A673 (cell line): ENCODE measurements at regions not wholly inside any gene's neighbourhood (a gene's known extent, or its start where the extent isn't known, plus 50 kb on each side); places are given as distances from the start of the nearest gene placed in this dataset.

Experiments
- BruUV-seq: library from RNA; stranded (reverse); fragments of 400-500 nt; replicated peaks from 2 replicates; lab custom pipeline; 2021; lab: Mats Ljungman, UMichigan
- CTCF ChIA-PET: fragments of 300-600 bp; sonication (Branson Sonifier 250); formaldehyde crosslinking; loops from one replicate; lab custom pipeline; 2022; ENCODE audit warnings: antibody characterized with exemption; lab: Charles Lee
- POLR2A ChIA-PET: fragments of 300-600 bp; sonication (Branson Sonifier 250); formaldehyde crosslinking; loops from one replicate; lab custom pipeline; 2022; ENCODE audit warnings: antibody characterized with exemption; ENCODE audit not compliant: low non-redundant PET; lab: Charles Lee
- DNase-seq: peaks from one replicate; pipeline ENCODE4 v3.0.0-alpha.2; 2015; ENCODE audit warnings: low spot score
- H3K27ac ChIP-seq: fragments of 200-600 bp; sonication (generic); 2 replicates; pipeline ENCODE4 v1.5.1; 2016; ENCODE audit warnings: mixed run types, low read depth, mild to moderate bottlenecking, mixed read lengths, antibody characterized with exemption, low read length; ENCODE audit not compliant: poor library complexity, severe bottlenecking
- H3K27me3 ChIP-seq: fragments of 200-600 bp; sonication (generic); replicated peaks from 2 replicates; pipeline ENCODE4 v1.6.1; 2017; ENCODE audit warnings: mixed run types, low read depth, mild to moderate bottlenecking, mixed read lengths, antibody characterized with exemption, low read length; ENCODE audit not compliant: insufficient read depth, poor library complexity
- H3K36me3 ChIP-seq: fragments of 200-600 bp; sonication (generic); 2 replicates; pipeline ENCODE4 v1.6.1; 2016; ENCODE audit warnings: mixed run types, mild to moderate bottlenecking, mixed read lengths, antibody characterized with exemption, low read length; ENCODE audit not compliant: insufficient read depth, poor library complexity, severe bottlenecking
- H3K4me1 ChIP-seq: fragments of 200-600 bp; sonication (generic); 2 replicates; pipeline ENCODE4 v1.6.1; 2017; ENCODE audit warnings: mixed run types, mild to moderate bottlenecking, mixed read lengths, antibody characterized with exemption, low read length; ENCODE audit not compliant: insufficient read depth, poor library complexity, severe bottlenecking
- H3K4me3 ChIP-seq: fragments of 200-600 bp; sonication (generic); 2 replicates; pipeline ENCODE4 v1.5.1; 2016; ENCODE audit warnings: low read depth, mixed run types, mild to moderate bottlenecking, mixed read lengths, low read length; ENCODE audit not compliant: poor library complexity, severe bottlenecking
- H3K9me3 ChIP-seq: fragments of 200-600 bp; sonication (generic); 2 replicates; pipeline ENCODE4 v1.6.1; 2016; ENCODE audit warnings: mixed run types, low read depth, mild to moderate bottlenecking, mixed read lengths, antibody characterized with exemption, low read length; ENCODE audit not compliant: poor library complexity, severe bottlenecking
- EZH2 ChIP-seq: fragments of 200-600 bp; sonication (generic); IDR thresholded peaks from 2 replicates; pipeline ENCODE4 v1.6.1; 2017; ENCODE audit warnings: borderline replicate concordance, low read depth, mild to moderate bottlenecking, mixed read lengths, antibody characterized with exemption, low read length; ENCODE audit not compliant: poor library complexity, severe bottlenecking
- intact Hi-C: fragments of 100-400 bp; cut with micrococcal nuclease; formaldehyde crosslinking; loops from one replicate; pipeline ENCODE4 v1.10.0; 2022; ENCODE audit not compliant: unreplicated experiment
- TF ChIP-seq, protein P1 (sequence below): fragments of 300-800, 200-600 bp; sonication (generic); conservative IDR thresholded peaks from 2 replicates; pipeline ENCODE4 v1.5.1; 2017; ENCODE audit warnings: low read depth, mild to moderate bottlenecking, antibody characterized with exemption, low read length, moderate library complexity, mixed read lengths

DNA sequence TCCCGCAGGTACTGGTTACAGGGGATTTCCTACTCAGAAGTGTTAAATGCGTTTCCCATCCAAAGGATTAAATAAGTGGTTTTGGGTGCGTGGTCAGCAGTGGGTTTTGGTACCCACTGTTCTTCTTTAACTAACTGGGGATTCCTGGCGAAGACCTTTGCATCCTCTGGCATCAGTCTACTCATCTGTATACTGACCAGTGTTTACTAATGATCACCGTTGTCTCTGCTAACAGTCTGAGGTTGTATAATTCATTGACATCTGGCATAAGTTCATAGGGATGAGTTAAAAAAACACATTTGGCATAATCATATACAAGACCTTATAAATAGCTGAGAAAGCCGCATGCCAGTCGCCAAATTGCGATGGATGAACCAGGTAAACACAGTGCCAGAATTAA lies 339.1 kb downstream of the PMP22 start:
- no peak for DNase-seq
- Histone ChIP-seq H3K4me3 (no peak overlapping the region), H3K36me3 (no peaks in the 10 kb centered on the region), H3K27ac (no peak overlapping the region), H3K27me3 (no peaks in the 10 kb centered on the region), H3K4me1 (no peaks in the 10 kb centered on the region), H3K9me3 (no peaks in the 10 kb centered on the region)
- no TSS peak for BruUV-seq
- intact Hi-C loops = loop anchor here (1.0 to 5.0 kb wide), 2 partner anchors 1332 to 1589 kb away; no protein-coding TSS in a partner anchor
- TF ChIP-seq, protein P1, sequence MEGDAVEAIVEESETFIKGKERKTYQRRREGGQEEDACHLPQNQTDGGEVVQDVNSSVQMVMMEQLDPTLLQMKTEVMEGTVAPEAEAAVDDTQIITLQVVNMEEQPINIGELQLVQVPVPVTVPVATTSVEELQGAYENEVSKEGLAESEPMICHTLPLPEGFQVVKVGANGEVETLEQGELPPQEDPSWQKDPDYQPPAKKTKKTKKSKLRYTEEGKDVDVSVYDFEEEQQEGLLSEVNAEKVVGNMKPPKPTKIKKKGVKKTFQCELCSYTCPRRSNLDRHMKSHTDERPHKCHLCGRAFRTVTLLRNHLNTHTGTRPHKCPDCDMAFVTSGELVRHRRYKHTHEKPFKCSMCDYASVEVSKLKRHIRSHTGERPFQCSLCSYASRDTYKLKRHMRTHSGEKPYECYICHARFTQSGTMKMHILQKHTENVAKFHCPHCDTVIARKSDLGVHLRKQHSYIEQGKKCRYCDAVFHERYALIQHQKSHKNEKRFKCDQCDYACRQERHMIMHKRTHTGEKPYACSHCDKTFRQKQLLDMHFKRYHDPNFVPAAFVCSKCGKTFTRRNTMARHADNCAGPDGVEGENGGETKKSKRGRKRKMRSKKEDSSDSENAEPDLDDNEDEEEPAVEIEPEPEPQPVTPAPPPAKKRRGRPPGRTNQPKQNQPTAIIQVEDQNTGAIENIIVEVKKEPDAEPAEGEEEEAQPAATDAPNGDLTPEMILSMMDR = no peak
- no peak for TF ChIP-seq EZH2
- POLR2A ChIA-PET = no interaction called here
- CTCF ChIA-PET = interaction anchor here (1.0 kb wide), 1 partner anchor 1329 kb away, joined by 3 read pairs; no protein-coding TSS in a partner anchor

DNA sequence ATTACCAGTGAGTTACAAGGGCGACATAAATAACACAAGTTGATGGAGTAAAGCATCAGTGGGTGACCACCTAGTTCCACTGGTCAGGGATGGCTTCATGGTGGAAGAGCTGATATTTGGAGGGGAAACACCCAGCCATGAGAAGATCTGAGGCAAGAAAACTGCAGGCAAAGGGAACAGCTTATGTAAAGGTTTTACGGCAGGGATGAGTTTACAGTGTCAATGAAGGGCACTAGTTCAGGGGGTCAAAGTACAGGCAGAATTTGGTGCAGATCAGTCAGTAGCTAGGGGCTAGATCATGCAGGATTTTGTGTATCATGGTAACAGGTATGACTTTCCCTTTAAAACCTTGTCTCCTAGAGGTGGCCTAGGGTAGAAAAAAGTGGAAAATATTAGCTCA lies 339.6 kb downstream of the PMP22 start:
- no peaks in the 10 kb centered on the region for H3K36me3 ChIP-seq
- no peak for DNase-seq
- ChIA-PET CTCF (interaction anchor here (0.6 to 1.0 kb wide), 2 partner anchors 148 to 1328 kb away, joined by 3 read pairs; no protein-coding TSS in a partner anchor), POLR2A (no interaction called here)
- intact Hi-C loops = loop anchor here (5.0 kb wide), 1 partner anchor 1588 kb away; no protein-coding TSS in a partner anchor
- no peaks in the 10 kb centered on the region for H3K27me3 ChIP-seq
- no peak overlapping the region for H3K27ac ChIP-seq
- H3K4me1 ChIP-seq = no peaks in the 10 kb centered on the region
- TF ChIP-seq EZH2 = no peak
- TF ChIP-seq, protein P1 = no peak
- H3K4me3 ChIP-seq = no peak overlapping the region
- H3K9me3 ChIP-seq = no peaks in the 10 kb centered on the region
- BruUV-seq = no TSS peak

DNA sequence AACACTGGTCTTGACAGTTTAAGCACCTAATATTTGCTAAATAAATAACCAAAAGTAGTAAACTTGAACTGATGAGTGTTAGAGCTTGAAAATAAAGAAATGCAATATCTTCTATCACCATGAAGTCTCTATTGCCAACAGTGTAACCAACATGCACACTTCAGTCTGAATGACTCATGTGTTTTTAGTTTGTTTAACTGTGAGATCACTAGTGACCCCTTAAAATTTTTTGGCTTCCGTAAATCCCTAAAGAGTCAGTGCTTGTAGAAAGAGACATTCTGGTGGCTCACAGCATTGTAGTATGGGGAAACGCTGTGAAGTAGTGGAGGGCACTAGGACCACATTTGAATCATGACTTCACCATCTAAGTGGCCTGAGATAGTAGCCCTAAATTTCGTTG lies 341.1 kb downstream of the PMP22 start:
- no TSS peak for BruUV-seq
- no peak overlapping the region for H3K4me3 ChIP-seq
- no peaks in the 10 kb centered on the region for H3K27me3 ChIP-seq
- no peaks in the 10 kb centered on the region for H3K4me1 ChIP-seq
- intact Hi-C loops = no loop called here
- TF ChIP-seq, protein P1 = no peak
- no peak for TF ChIP-seq EZH2
- POLR2A ChIA-PET = no interaction called here
- H3K36me3 ChIP-seq = no peaks in the 10 kb centered on the region
- CTCF ChIA-PET = no interaction called here
- H3K9me3 ChIP-seq = no peaks in the 10 kb centered on the region
- H3K27ac ChIP-seq = no peak overlapping the region
- DNase-seq = no peak
